ENCODE measurements at regions not wholly inside any gene's neighbourhood (a gene's known extent, or its start where the extent isn't known, plus 50 kb on each side); places are given as distances from the start of the nearest gene placed in this dataset.
"Not testable (repeated sequence)": the region's sequence is repeated elsewhere in the genome, so short reads cannot be mapped to it uniquely, and the experiment has no call there.

- FAIRE-seq = no peak
Measured at GRCh38 chr20:19875376-19876221, 117.5 kb downstream of the RIN2 start.

DNA sequence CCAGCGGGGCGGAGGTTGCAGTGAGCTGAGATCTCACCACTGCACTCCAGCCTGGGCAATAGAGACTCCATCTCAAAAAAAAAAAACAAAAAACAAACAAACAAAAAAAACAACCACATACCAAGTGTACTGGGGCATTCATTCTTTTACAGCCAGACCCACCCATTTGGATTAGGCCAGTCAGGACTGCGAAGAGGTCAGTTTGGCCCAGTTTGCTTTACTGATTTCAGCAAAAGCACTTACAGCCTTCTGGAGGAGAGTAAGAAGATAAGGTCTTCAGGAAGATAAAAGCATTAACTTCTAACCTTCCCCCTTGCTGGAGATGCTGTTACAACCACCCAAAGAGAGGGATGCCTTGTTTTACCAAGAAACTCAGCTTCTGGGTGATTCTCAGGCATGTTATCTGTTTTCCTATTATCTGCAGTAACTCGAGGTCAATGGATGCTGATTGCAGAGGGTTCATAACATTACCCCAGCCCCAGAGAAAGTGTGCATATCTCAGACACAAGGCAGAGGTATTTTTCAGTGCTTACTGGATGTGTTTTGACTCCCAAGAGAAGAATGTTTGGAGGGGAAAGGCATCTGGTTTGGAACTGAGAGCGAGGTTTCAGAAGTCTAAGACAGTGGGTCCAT lies 118.9 kb downstream of the RIN2 start:
- FAIRE-seq = no peak

DNA sequence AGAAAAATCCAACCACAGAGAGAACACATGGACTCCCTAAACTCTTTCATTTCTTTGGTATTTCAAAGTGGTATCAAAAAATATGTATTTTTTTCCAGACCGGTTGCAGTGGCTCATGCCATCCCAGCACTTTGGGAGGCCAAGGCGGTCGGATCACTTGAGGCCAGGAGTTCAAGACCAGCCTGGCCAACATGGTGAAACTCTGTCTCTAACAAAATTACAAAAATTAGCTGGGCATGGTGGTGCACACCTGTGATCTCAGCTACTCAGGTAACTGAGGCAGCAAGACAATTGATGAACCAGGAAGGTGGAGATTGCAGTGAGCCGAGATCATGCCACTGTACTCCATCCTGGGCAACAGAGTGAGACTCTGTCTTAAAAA lies 121.8 kb downstream of the RIN2 start:
- not testable (repeated sequence) for FAIRE-seq

- no peak for FAIRE-seq
Measured at GRCh38 chr20:19880256-19881079, 122.4 kb downstream of the RIN2 start.

GRCh38 chr20:19881080-19881840 lies 123.2 kb downstream of the RIN2 start:
- no peak for FAIRE-seq

GRCh38 chr20:19881990-19882389 lies 123.9 kb downstream of the RIN2 start:
- FAIRE-seq = no peak

- no peak for FAIRE-seq
Measured at GRCh38 chr20:19882446-19882845, 124.4 kb downstream of the RIN2 start.

GRCh38 chr20:19883501-19883900 lies 125.4 kb downstream of the RIN2 start:
- no peak for FAIRE-seq

DNA sequence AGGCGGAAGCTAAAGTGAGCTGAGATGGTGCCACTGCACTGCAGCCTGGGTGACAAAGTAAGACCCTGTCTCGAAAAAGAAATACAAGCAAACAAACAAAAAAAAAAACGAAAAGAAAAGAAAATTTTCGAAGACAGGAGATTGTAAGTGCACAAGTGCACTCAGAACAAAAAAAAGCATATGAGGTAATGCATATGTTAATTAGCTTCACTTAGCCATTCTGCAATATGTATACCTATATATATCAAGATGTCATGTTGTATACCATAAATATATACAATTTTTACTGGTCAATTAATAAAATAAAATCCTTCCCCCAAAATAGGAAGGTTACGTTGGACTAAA lies 127.5 kb downstream of the RIN2 start:
- no peak for FAIRE-seq

DNA sequence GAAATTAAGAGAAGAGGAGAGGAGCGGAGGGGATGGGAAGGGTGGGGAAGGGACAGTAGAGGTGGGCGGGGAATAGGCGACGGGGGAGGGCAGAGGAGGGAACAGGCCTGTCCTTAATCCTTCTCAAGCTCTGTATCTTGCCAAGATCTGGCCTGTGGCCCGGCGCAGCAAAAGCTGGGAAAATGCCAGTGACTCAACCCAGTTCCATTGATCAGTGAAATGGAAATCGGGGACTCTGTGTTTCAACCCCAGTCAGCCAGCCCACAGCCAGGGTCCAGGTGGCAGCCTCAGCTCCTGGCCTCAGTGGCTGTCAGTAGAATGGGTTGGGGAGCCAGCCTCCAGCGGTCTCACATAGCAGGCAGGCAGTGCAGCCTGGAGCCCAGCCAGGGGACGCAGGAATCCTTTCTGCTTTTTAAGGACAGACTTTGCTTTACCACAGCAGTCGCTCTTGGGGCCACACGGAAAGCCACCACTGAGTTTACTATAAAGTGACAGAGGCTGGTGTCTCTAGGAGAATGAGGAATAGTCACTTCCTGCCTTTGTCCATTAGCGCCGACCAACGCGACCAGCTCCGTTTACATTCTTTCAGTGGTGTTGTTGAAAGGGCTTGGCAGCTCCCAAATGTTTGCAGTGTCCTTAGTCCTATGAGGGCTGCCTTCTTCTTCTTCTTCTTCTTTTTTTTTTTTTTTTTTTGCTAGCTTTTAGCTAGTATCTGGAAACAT lies 128.0 kb downstream of the RIN2 start:
- no peak for FAIRE-seq

DNA sequence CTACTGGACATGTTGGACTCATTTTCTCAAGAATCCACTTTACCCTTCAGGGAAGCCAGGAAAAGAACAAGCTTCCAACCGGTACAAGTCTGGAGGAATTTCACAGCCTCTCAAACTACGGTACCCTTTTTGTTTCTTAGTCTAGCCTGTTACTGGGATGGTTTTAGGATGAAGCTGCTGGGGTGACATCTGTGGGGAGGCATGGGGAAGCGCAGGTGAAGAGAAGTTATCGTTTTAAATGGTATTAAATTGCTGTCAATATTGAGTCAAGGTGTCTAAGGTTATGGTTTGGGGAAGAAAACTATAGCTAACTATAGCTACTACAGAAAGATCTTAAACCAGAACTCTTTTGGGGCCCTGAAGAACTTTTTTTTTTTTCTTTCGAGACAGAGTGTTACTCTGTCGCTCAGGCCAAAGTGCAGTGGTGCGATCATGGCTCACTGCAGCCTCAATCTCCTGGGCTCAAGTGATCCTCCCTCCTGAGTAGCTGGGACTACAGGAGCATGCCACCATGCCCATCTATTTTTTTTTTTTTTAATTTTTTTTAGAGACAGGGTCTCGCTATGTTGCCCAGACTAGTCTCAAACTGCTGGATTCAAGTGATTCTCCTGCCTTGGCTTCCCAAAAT lies 128.7 kb downstream of the RIN2 start:
- no peak for FAIRE-seq

GRCh38 chr20:19887556-19888268 lies 129.4 kb upstream of the NAA20 start:
- FAIRE-seq = no peak

- no peak for FAIRE-seq
Measured at GRCh38 chr20:19888269-19888671, 128.9 kb upstream of the NAA20 start.

DNA sequence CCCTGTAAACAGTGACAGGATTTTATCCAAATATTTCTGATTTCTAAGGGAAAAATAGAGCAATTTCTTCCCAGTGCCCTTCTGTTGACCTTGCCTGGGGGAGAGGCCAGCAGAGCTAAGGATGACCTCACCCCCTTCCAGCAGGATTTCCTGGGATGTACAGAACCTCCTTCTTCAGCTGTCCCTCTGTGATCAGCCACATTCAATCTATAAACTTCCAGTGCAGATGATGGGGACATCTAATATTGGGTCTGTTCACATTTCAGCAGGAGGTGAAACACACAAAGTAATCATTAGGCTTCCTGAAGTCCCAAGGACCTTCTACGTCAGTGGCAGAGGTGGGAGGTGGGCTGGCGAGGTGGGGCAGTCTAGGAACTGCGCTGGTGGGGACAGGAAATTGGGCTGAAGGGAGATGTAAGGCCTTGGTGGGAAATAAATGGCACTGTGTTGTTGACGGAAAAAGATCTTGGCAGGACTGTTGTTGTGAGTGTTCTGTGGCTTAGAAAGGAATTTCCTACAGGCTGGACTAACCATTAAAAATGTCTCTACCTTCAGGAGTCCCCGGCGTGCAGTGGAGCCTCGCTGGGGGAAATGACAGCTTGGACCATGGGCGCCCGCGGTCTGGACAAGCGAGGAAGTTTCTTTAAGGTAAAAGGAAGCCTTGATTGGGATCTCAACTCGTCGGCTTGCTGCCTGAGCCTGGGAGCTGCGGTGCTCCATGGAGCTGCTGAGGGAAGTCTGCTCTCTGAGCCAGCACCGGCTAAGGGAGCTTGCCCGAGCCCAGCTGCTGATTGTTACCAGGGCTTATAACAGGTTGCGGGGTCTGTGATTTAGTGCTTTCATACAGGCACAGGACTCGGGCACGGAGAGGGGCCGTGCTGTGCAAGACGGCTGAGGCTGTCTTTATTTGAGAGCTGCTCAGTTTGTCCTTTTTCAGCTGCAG lies 127.9 kb upstream of the NAA20 start:
- FAIRE-seq = no peak

DNA sequence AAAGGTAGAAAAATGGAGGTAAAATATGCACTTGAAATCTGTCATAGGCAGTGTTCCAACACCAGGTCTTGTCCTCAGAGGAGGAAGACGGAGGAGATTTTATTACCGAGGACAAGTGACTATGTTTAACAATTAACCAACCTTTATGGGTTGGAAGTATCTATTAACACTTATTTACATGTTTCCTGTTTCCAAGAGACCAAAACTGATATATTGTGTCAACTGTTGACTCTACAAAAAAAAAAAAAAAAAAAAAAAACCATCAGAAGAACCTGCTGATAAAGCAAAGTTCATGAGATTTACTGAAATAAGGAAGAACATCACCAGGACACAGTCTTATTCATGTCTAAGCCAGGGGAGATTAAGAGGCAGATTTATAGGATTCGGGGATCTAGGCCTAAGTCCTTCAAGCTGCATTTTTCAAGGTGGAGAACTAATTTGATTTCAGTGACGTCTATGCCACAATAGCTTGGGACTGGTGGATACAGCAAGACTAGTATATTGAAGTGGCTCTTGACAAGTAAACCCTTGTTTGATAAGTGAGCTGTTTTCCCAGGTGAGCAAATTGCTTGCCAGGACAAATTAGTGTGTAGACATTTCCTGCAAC lies 126.6 kb upstream of the NAA20 start:
- peak; percentile 97 for FAIRE-seq

DNA sequence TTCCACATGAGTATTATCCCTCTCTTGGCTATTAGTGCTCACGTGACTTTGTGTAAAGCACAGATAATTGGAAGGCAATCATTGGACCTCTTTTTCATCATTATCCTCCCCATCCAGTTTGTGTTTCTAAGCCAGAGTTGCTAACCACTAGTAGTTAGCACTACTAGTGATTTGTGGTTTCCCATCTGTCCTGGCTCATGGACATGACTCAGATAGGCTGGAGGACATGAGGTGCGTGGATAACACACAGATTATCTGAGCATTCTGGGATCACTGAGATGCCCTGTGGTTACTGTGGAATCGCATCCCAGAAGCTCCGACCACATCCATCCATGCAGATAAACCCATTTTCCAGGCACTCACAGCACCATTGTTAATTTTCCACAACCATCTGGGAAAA lies 123.8 kb upstream of the NAA20 start:
- no peak for FAIRE-seq

DNA sequence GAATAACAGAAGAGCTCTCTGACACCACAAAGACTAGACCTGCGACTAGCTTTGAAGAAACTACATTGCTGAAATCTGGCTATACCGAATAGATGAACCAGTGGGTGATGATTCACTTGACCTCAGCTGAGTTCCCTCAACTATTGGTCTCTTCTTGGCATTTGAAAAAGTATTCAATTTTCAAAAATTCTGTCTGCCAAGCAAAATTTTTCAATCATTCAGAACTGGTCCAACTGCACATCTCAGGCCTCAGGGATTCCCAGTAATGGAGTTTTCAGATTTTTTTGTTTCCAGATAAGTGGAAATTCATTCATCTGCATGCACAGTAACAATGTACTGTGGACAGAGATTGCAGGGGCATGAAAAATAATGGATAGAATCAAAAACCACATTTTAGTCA lies 121.4 kb upstream of the NAA20 start:
- FAIRE-seq = no peak

DNA sequence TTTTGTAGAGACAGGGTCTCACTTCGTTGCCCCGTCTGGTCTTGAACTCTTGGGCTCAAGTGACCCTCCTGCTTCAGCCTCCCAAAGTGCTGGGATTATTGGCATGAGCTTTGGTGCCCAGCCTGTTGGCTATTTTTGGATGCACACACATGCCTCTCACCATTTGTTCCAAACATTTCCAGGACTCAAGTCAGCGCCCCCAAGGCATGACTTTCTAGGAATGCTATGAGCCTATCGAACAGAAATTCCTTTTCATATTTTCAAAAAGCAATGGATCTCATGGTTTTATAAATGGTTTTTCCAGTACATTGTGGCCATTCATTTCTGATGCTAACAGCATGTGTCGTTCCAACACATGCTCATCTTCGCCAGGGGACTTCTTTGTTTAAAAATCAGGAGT lies 119.3 kb upstream of the NAA20 start:
- FAIRE-seq = no peak

GRCh38 chr20:19901226-19901625 lies 115.9 kb upstream of the NAA20 start:
- FAIRE-seq = no peak
